Ovary (tissue), 3 donors: ENCODE measurements at regions not wholly inside any gene's neighbourhood (a gene's known extent, or its start where the extent isn't known, plus 50 kb on each side); places are given as distances from the start of the nearest gene placed in this dataset.

Experiments
- CTCF ChIP-seq, 3 donors: fragments of 450-650 bp in 2 of 3; fragments of 200-600 bp in 1 of 3; IDR thresholded peaks; one replicate each; pipeline versions ENCODE4 v1.5.1 to v1.8.0; 2016 to 2022; ENCODE audit warnings: antibody characterized with exemption in 3 of 3, mild to moderate bottlenecking in 1 of 3
- POLR2A ChIP-seq: fragments of 450-650 bp; IDR thresholded peaks from one replicate; pipeline ENCODE4 v1.6.1; 2017; ENCODE audit warnings: antibody characterized with exemption, mild to moderate bottlenecking, moderate library complexity
- donor health status: DM: no; HTN: no; CAD: no.

DNA sequence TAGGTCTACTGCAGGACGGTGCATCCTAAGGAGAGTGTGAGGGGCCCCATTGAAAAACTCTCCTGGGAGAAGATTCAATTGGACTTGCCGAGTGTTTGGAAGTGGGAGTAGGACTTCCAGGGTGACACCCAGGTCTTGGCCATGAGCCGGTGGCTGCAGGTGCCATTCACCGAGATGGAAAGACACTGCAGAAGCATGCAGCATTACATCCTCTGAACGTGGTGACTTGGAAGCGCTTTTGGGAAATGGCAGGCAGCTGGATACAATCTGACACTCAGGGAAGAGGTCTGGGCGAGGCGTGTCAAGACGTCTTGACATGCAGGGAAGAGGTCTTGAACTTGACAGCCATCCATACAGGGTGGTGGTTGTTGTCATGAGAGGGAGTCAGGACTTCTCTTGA lies 126.9 kb downstream of the PAPOLA start:
- TF ChIP-seq CTCF (IDR thresholded peaks at IDR 0.05) (no peak), POLR2A (no peak)
